OCI-LY3 (cell line): ENCODE measurements at regions not wholly inside any gene's neighbourhood (a gene's known extent, or its start where the extent isn't known, plus 50 kb on each side); places are given as distances from the start of the nearest gene placed in this dataset.

Experiments used
- H2AFZ ChIP-seq: fragments of 200-600, 300-600 bp; shearing (Covaris generic); 2 replicates; pipeline ENCODE4 v1.6.0; 2014; ENCODE audit warnings: antibody characterized with exemption, low read depth, low read length
- H3K27ac ChIP-seq: fragments of 200-600, 300-600 bp; sonication (generic); 2 replicates; pipeline ENCODE4 v1.5.1; 2014; ENCODE audit warnings: mild to moderate bottlenecking, low read length, moderate library complexity, mixed read lengths
- H3K27me3 ChIP-seq: fragments of 200-600, 300-600 bp; sonication (generic); 2 replicates; pipeline ENCODE4 v1.6.1; 2014; ENCODE audit warnings: low read depth, low read length, mixed read lengths
- H3K36me3 ChIP-seq: fragments of 200-600, 300-600 bp; sonication (generic); replicated peaks from 2 replicates; pipeline ENCODE3; 2014; ENCODE audit warnings: low read depth, low read length, mixed read lengths
- H3K4me1 ChIP-seq: fragments of 300-600, 200-600 bp; sonication (generic); 2 replicates; pipeline ENCODE4 v1.6.1; 2014; ENCODE audit warnings: low read length, mixed read lengths
- H3K4me2 ChIP-seq: fragments of 200-600, 300-600 bp; sonication (generic); 2 replicates; pipeline ENCODE4 v1.6.1; 2014; ENCODE audit warnings: low read length, mixed read lengths
- H3K4me3 ChIP-seq: fragments of 300-600, 200-600 bp; sonication (generic); 2 replicates; pipeline ENCODE4 v1.5.1; 2014; ENCODE audit warnings: antibody characterized with exemption, mild to moderate bottlenecking, low read length, moderate library complexity
- H3K79me2 ChIP-seq: fragments of 300-600, 200-600 bp; shearing (Covaris generic); 2 replicates; pipeline ENCODE4 v1.6.1; 2014; ENCODE audit warnings: mild to moderate bottlenecking, low read length, mixed read lengths
- H3K9ac ChIP-seq: fragments of 300-600, 200-600 bp; shearing (Covaris generic); 2 replicates; pipeline ENCODE4 v1.6.0; 2014; ENCODE audit warnings: mild to moderate bottlenecking, low read length, moderate library complexity
- H3K9me3 ChIP-seq: fragments of 200-600, 300-600 bp; shearing (Covaris generic); 2 replicates; pipeline ENCODE4 v1.6.1; 2014; ENCODE audit warnings: low read length, mixed read lengths; ENCODE audit not compliant: insufficient read depth
- H4K20me1 ChIP-seq: fragments of 200-600, 300-600 bp; sonication (generic); 2 replicates; pipeline ENCODE4 v1.6.1; 2016; ENCODE audit warnings: low read length, mixed read lengths; ENCODE audit not compliant: insufficient read depth
- CTCF ChIP-seq: fragments of 200-600, 300-600 bp; sonication (generic); IDR thresholded peaks from 2 replicates; pipeline ENCODE4 v1.5.1; 2014; ENCODE audit warnings: antibody characterized with exemption, low read length, low read depth
- EZH2phosphoT487 ChIP-seq: fragments of 200-600 bp; shearing (Covaris generic); IDR thresholded peaks from 2 replicates; pipeline ENCODE4 v1.6.1; 2018; ENCODE audit warnings: antibody characterized with exemption, mixed run types, low read depth

GRCh38 chr2:118689874-118690273 lies 157.6 kb downstream of the EN1 start:
- Histone ChIP-seq H3K9me3 (no peaks in the 10 kb centered on the region), H3K4me2 (no peak overlapping the region), H3K36me3 (no peaks in the 10 kb centered on the region), H3K27me3 (no peaks in the 10 kb centered on the region), H3K4me3 (no peak overlapping the region), H3K27ac (no peak overlapping the region), H2AFZ (no peak overlapping the region), H3K79me2 (no peaks in the 10 kb centered on the region), H4K20me1 (no peaks in the 10 kb centered on the region), H3K4me1 (no peaks in the 10 kb centered on the region), H3K9ac (no peak overlapping the region)
- TF ChIP-seq EZH2phosphoT487 (no peak), CTCF (no peak)

- H3K27me3 ChIP-seq = no peaks in the 10 kb centered on the region
- no peak overlapping the region for H3K27ac ChIP-seq
- H3K4me2 ChIP-seq = no peak overlapping the region
- TF ChIP-seq EZH2phosphoT487 = no peak
- H4K20me1 ChIP-seq = no peaks in the 10 kb centered on the region
- no peaks in the 10 kb centered on the region for H3K79me2 ChIP-seq
- H2AFZ ChIP-seq = no peak overlapping the region
- no peak overlapping the region for H3K9ac ChIP-seq
- no peaks in the 10 kb centered on the region for H3K36me3 ChIP-seq
- no peaks in the 10 kb centered on the region for H3K4me1 ChIP-seq
- H3K9me3 ChIP-seq = no peaks in the 10 kb centered on the region
- H3K4me3 ChIP-seq = no peak overlapping the region
These were observed 158.0 kb downstream of the EN1 start for GRCh38 chr2:118689456-118689855.

- H3K4me1 ChIP-seq = no peaks in the 10 kb centered on the region
- TF ChIP-seq EZH2phosphoT487 = no peak
- no peak for TF ChIP-seq CTCF
- no peak overlapping the region for H2AFZ ChIP-seq
- no peaks in the 10 kb centered on the region for H3K9me3 ChIP-seq
- H3K9ac ChIP-seq = no peak overlapping the region
- no peaks in the 10 kb centered on the region for H3K27me3 ChIP-seq
- no peaks in the 10 kb centered on the region for H3K79me2 ChIP-seq
- H3K27ac ChIP-seq = no peak overlapping the region
- H3K4me3 ChIP-seq = no peak overlapping the region
- no peaks in the 10 kb centered on the region for H3K36me3 ChIP-seq
- no peak overlapping the region for H3K4me2 ChIP-seq
- H4K20me1 ChIP-seq = no peaks in the 10 kb centered on the region
These were observed 158.4 kb downstream of the EN1 start for GRCh38 chr2:118689033-118689432.

GRCh38 chr2:118687698-118688097 lies 159.8 kb downstream of the EN1 start:
- Histone ChIP-seq H3K27me3 (no peaks in the 10 kb centered on the region), H4K20me1 (no peaks in the 10 kb centered on the region), H3K4me2 (no peak overlapping the region), H3K27ac (no peak overlapping the region), H3K36me3 (no peaks in the 10 kb centered on the region), H3K9ac (no peak overlapping the region), H3K79me2 (no peaks in the 10 kb centered on the region), H3K9me3 (no peaks in the 10 kb centered on the region), H3K4me1 (no peaks in the 10 kb centered on the region), H2AFZ (no peak overlapping the region), H3K4me3 (no peak overlapping the region)
- TF ChIP-seq EZH2phosphoT487 (no peak), CTCF (no peak)

- no peak overlapping the region for H3K4me2 ChIP-seq
- H4K20me1 ChIP-seq = no peaks in the 10 kb centered on the region
- H3K79me2 ChIP-seq = no peaks in the 10 kb centered on the region
- H3K4me3 ChIP-seq = no peak overlapping the region
- no peak overlapping the region for H3K9ac ChIP-seq
- TF ChIP-seq EZH2phosphoT487 (no peak), CTCF (no peak)
- H3K4me1 ChIP-seq = no peaks in the 10 kb centered on the region
- H3K9me3 ChIP-seq = no peaks in the 10 kb centered on the region
- no peak overlapping the region for H2AFZ ChIP-seq
- H3K36me3 ChIP-seq = no peaks in the 10 kb centered on the region
- H3K27me3 ChIP-seq = no peaks in the 10 kb centered on the region
- H3K27ac ChIP-seq = no peak overlapping the region
These were observed 160.3 kb downstream of the EN1 start for GRCh38 chr2:118687192-118687591.
